Heart left ventricle (tissue), 16 donors: ENCODE measurements at regions not wholly inside any gene's neighbourhood (a gene's known extent, or its start where the extent isn't known, plus 50 kb on each side); places are given as distances from the start of the nearest gene placed in this dataset.

Source experiments
- ATAC-seq, 4 donors: fragments of 200-7000 bp; cut with Tn5 transposase; one replicate each; pipeline ENCODE4 v1.9.1; 2020 to 2022; ENCODE audit warnings: moderate library complexity in 4 of 4, mild to moderate bottlenecking in 3 of 4, moderate number of reproducible peaks in 1 of 4
- DNase-seq, 5 donors: peaks; one replicate each; pipeline ENCODE4 v3.0.0-alpha.2; 2020
- H3K27ac ChIP-seq, 12 donors: fragments of 200-600 bp; sonication (generic) in 4 of 12; one replicate each; pipeline versions ENCODE4 v1.5.0 to v1.8.0; 2016 to 2022; ENCODE audit warnings: mild to moderate bottlenecking in 2 of 12
- H3K27me3 ChIP-seq, 9 donors: fragments of 200-600 bp; sonication (generic) in 2 of 9; one replicate each; pipeline versions ENCODE4 v1.5.1 to v1.8.0; 2016 to 2022; ENCODE audit warnings: mild to moderate bottlenecking in 3 of 9
- H3K36me3 ChIP-seq, 9 donors: fragments of 200-600 bp; sonication (generic) in 2 of 9; one replicate each; pipeline versions ENCODE4 v1.5.0 to v1.8.0; 2018 to 2022; ENCODE audit warnings: mild to moderate bottlenecking in 2 of 9
- H3K4me1 ChIP-seq, 12 donors: fragments of 200-600 bp; sonication (generic) in 4 of 12; one replicate each; pipeline versions ENCODE4 v1.5.0 to v1.8.0; 2016 to 2022; ENCODE audit warnings: mild to moderate bottlenecking in 3 of 12
- H3K4me3 ChIP-seq, 12 donors: fragments of 200-600 bp; sonication (generic) in 4 of 12; one replicate each; pipeline versions ENCODE4 v1.5.0 to v1.8.0; 2017 to 2022; ENCODE audit warnings: mild to moderate bottlenecking in 9 of 12, moderate library complexity in 4 of 12
- H3K9me3 ChIP-seq, 12 donors: fragments of 200-600 bp; sonication (generic) in 4 of 12; one replicate each; pipeline versions ENCODE4 v1.5.0 to v1.8.0; 2016 to 2022; ENCODE audit warnings: mild to moderate bottlenecking in 1 of 12
- POLR2A ChIP-seq, 2 donors: fragments of 450-650 bp; IDR thresholded peaks; one replicate each; pipeline ENCODE4 v1.6.1; 2017; ENCODE audit warnings: antibody characterized with exemption in 2 of 2, mild to moderate bottlenecking in 2 of 2, moderate library complexity in 2 of 2
- WGBS, 4 donors: extraction: QIAGEN DNeasy Blood & Tissue Kit in 2 of 4; methylation state at CpG; one replicate each; pipeline versions ENCODE4 v1.1.5 to v1.1.7; 2013 to 2018; 5-methylcytosine and 5-hydroxymethylcytosine counted together
- intact Hi-C, 10 donors: fragments of 100-400 bp; cut with DNase I; formaldehyde crosslinking; loops; one replicate each; pipeline versions ENCODE4 v1.11.1 to v1.14.2; 2022
- TF ChIP-seq, protein P1 (sequence below), 12 donors: fragments of 200-600 bp; sonication (generic) in 4 of 12; IDR thresholded peaks; one replicate each; pipeline versions ENCODE4 v1.5.0 to v1.8.0; 2018 to 2022; ENCODE audit warnings: antibody characterized with exemption in 12 of 12, mild to moderate bottlenecking in 5 of 12
- donor health status: ischemic (EF 13 %, LVEDD 7.1; RV severe dilation, severe dysfunction).
- donor health status: healthy with polysubstance abuse.
- donor health status: DM: no; HTN: yes; CAD: no.
- donor health status: DM: no; HTN: no; CAD: no.
- donor health status: ischemic (EF 25% LVEDD 6.9; RV normal size, moderate dysfunction).
- donor health status: ischemic (EF 25% LVEDD 5.7; RV mildly dilated, moderate dysfunction).
- donor health status: healthy.
- donor health status: DM: yes; HTN: yes; CAD: no.
- donor health status: ischemic (EF 35%, LVEDD 5.7; RV mildly dilated, moderate dysfunction).
- donor health status: nonischemic (EF 11% LVEDD 7.7; RV severe dilation, severe dysfunction).
- donor health status: DM: yes; HTN: yes; CAD: no.
- donor health status: PGD.
- donor health status: ischemic (EF 29% LVEDD 5.4; RV normal size, mild dysfunction).
- donor health status: nonischemic (EF 23%, LVEDD 6.1; RV moderate dilation, normal function).

DNA sequence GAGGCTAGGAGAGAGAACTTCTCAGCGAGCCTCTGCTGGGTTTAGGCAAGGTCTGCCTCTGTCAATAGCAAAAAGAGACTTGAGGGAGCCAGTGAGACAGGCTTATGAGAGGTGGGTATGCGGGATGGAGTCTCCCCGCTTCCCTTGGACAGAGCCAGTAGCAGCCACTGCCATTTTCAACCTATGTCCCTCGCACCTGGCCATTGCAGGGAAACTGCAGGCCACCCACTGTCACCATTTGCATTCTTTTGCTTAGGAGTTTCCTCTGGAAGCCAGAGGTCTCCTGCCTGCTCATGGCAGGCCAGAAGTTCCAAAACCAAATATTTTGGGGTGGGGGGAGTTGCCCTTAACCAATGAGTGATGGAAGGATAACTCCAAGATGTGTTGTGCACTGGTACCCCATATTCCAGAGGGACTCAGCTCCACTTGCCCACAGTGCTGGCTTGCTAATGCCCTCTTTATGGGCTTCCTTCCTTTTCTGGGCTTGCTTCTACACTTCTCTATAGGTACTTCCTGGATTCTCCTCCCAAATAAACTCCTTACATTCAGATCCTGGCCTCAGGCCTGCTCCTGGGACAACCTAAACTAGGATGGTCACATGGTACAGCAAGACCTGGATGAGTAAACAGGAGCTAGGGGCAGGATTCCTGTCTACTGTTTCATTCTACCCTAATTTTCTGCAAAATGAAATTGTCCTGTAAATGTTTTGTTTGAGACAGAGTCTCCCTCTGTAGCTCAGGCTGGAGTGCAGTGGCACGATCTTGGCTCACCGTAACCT is 108.9 kb upstream of the PROK2 start:
- H3K9me3 ChIP-seq: no peaks in the 10 kb centered on the region
- WGBS, 4 donors: 86 to 90% (median 88%) methylated on average over 6 of the region's 6 CpGs
- H3K36me3 ChIP-seq: no peaks in the 10 kb centered on the region
- DNase-seq (no peak), ATAC-seq (no peak)
- peaks cover 0 to 30% (median 0%) of the 10 kb centered on the region in 9 donors for H3K27me3 ChIP-seq
- TF ChIP-seq POLR2A (IDR thresholded peaks at IDR 0.05): no peak
- TF ChIP-seq, protein P1, sequence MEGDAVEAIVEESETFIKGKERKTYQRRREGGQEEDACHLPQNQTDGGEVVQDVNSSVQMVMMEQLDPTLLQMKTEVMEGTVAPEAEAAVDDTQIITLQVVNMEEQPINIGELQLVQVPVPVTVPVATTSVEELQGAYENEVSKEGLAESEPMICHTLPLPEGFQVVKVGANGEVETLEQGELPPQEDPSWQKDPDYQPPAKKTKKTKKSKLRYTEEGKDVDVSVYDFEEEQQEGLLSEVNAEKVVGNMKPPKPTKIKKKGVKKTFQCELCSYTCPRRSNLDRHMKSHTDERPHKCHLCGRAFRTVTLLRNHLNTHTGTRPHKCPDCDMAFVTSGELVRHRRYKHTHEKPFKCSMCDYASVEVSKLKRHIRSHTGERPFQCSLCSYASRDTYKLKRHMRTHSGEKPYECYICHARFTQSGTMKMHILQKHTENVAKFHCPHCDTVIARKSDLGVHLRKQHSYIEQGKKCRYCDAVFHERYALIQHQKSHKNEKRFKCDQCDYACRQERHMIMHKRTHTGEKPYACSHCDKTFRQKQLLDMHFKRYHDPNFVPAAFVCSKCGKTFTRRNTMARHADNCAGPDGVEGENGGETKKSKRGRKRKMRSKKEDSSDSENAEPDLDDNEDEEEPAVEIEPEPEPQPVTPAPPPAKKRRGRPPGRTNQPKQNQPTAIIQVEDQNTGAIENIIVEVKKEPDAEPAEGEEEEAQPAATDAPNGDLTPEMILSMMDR (IDR thresholded peaks at IDR 0.05): no peak
- H3K4me1 ChIP-seq: peaks cover 0 to 8% (median 0%) of the 10 kb centered on the region in 12 donors
- no peak overlapping the region for H3K27ac ChIP-seq
- intact Hi-C loops: no loop called here
- no peak overlapping the region for H3K4me3 ChIP-seq

- WGBS, 4 donors: 54 to 70% (median 62%) methylated on average over 6 of the region's 6 CpGs
- peaks cover 0 to 8% (median 0%) of the 10 kb centered on the region in 12 donors for H3K4me1 ChIP-seq
- H3K4me3 ChIP-seq: no peak overlapping the region
- peaks cover 0 to 32% (median 0%) of the 10 kb centered on the region in 9 donors for H3K27me3 ChIP-seq
- no peak for TF ChIP-seq POLR2A (IDR thresholded peaks at IDR 0.05)
- TF ChIP-seq, protein P1 (IDR thresholded peaks at IDR 0.05): no peak
- no peak overlapping the region for H3K27ac ChIP-seq
- no peaks in the 10 kb centered on the region for H3K36me3 ChIP-seq
- H3K9me3 ChIP-seq: no peaks in the 10 kb centered on the region
- intact Hi-C loops: no loop called here
- peak in 2 of 4 donors; percentile 37 to 42 for ATAC-seq
- DNase-seq: no peak
Observed at GRCh38 chr3:71893122-71893521, 108.2 kb upstream of the PROK2 start.

DNA sequence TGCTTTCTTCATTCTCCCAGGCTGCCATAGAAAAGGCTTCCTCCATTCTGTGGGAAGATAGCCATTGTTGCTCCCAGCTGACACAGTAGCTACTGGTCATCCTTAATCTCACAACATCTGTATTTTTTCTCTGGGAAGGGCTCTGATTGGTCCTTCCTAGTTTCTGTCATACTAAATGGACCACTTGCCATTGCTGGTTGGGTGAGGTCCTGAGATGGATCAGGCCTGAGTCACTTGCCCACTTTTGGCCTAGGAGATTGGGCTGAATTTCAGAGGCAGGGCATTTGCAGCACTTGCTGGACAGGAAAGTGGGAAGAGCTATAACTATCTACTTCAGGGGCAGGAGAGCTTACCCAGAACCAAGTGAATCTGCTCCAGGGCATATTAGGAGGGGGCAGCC is 106.5 kb upstream of the PROK2 start:
- Histone ChIP-seq H3K4me3 (no peak overlapping the region), H3K27ac (no peak overlapping the region), H3K4me1 (peaks cover 0 to 8% (median 0%) of the 10 kb centered on the region in 12 donors), H3K27me3 (peaks cover 0 to 31% (median 0%) of the 10 kb centered on the region in 9 donors), H3K36me3 (no peaks in the 10 kb centered on the region), H3K9me3 (no peaks in the 10 kb centered on the region)
- TF ChIP-seq POLR2A (IDR thresholded peaks at IDR 0.05): no peak
- TF ChIP-seq, protein P1 (IDR thresholded peaks at IDR 0.05): no peak
- intact Hi-C loops: no loop called here
- DNase-seq (no peak), ATAC-seq (no peak)

- TF ChIP-seq, protein P1 (IDR thresholded peaks at IDR 0.05): no peak
- TF ChIP-seq POLR2A (IDR thresholded peaks at IDR 0.05): no peak
- H3K4me1 ChIP-seq: peaks cover 0 to 8% (median 0%) of the 10 kb centered on the region in 12 donors
- H3K4me3 ChIP-seq: no peak overlapping the region
- WGBS, 4 donors: 34 to 45% (median 42%) methylated on average over 4 of the region's 4 CpGs
- DNase-seq (peak in 2 of 5 donors; percentile 44 to 45), ATAC-seq (peak; percentile 15 to 93 (median 84))
- H3K27me3 ChIP-seq: peaks cover 0 to 31% (median 0%) of the 10 kb centered on the region in 9 donors
- no peaks in the 10 kb centered on the region for H3K36me3 ChIP-seq
- intact Hi-C loops: no loop called here
- no peak overlapping the region for H3K27ac ChIP-seq
- no peaks in the 10 kb centered on the region for H3K9me3 ChIP-seq
Observed at GRCh38 chr3:71890356-71890931, 105.5 kb upstream of the PROK2 start.
